Renal cortex interstitium (tissue), 11 donors: ENCODE measurements at regions not wholly inside any gene's neighbourhood (a gene's known extent, or its start where the extent isn't known, plus 50 kb on each side); places are given as distances from the start of the nearest gene placed in this dataset.
"Not testable (repeated sequence)": the region's sequence is repeated elsewhere in the genome, so short reads cannot be mapped to it uniquely, and the experiment has no call there.

Source experiments
- DNase-seq, 11 donors: peaks; one replicate each; pipeline ENCODE4 v3.0.0-alpha.2; 2013; ENCODE audit warnings: low read depth in 9 of 11, low spot score in 4 of 11; ENCODE audit errors: extremely low read depth in 1 of 11

DNA sequence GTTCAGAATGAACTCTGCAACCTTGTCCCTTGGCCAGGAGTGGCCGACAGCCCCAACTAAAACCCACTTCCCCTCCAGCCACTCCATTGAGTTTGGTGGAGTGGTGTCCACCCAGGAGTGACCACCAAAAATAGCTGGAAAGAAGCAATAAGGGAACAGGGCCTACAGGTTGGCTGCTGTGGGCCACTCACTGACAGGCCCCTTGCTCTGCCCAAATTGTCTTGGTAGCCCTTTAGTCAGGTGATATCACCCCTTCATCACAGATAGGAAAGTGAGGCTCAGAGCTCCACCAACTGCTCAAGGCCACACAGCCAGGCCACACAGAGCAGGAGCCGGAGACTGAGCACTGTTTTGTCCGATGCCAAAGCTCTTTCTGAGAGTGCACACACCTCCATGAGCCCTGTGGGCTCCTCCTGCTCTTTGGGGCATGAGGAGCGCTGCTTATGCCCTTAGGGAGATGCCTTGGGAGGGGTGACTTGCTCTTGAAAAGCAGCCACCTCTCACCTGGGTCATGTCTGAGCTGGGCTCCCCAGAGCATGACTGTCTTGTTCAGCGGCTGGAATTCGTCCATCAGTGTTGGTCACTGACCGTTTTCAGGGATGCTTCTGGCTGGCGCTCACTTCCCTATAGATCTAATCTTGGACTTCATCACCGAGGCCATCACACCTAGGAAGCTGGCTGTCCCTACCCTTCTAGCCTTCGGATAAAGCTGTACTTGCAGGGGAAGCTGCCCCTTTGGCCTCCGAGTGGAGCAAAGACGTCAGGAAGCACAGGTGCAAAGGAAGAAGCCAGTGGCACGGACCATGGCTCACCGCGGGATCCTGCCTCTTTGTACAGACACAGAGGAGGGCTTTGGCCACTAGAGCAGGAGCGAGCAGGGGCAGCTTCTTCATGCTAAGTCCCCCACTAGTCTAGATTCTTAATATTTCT is 186.0 kb upstream of the ZNF469 start:
- DNase-seq = no peak

- DNase-seq = no peak
Observed at GRCh38 chr16:88197481-88198456, 185.0 kb upstream of the ZNF469 start.

GRCh38 chr16:88198457-88199295 is 184.1 kb upstream of the ZNF469 start:
- DNase-seq = not testable (repeated sequence)

GRCh38 chr16:88199296-88200153 is 183.2 kb upstream of the ZNF469 start:
- DNase-seq = not testable (repeated sequence)

- not testable (repeated sequence) for DNase-seq
Observed at GRCh38 chr16:88200154-88200895, 182.4 kb upstream of the ZNF469 start.

DNA sequence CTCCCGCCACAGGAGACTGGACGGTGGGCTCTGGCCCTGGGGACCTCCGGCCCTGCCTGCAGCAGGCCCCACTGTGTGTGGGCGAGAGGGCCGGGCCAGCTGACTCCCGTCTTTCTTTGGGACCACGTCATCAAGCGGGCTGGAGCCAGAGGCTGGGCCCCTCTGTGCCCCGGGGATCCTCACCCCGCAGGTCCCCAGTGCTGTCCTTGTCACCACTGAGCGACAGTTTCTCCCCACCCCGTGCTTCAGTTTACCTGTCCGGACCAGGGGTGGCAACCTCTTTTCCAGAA is 181.9 kb upstream of the ZNF469 start:
- no peak for DNase-seq

DNA sequence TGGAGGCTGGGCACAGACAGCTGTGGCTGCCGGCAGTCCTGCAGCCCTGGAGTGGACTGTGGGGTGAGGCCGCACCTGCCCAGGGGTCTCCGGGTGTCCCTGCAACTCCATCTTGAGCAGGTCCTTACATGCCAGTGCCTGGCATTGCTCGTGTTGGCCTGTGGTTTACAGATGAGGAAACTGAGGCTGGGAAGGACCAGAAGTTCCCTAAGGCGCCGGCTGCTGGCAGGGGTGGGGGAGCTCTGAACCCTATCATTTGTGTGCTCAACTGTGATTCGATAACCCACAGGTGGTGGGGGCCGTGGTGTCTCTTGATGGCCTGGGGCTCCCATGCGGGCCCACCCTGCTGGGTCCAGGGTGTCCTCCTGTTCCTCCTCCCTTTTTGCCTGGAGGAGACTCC is 181.1 kb upstream of the ZNF469 start:
- DNase-seq = not testable (repeated sequence)

- no peak for DNase-seq
Observed at GRCh38 chr16:88202207-88202745, 180.5 kb upstream of the ZNF469 start.

DNA sequence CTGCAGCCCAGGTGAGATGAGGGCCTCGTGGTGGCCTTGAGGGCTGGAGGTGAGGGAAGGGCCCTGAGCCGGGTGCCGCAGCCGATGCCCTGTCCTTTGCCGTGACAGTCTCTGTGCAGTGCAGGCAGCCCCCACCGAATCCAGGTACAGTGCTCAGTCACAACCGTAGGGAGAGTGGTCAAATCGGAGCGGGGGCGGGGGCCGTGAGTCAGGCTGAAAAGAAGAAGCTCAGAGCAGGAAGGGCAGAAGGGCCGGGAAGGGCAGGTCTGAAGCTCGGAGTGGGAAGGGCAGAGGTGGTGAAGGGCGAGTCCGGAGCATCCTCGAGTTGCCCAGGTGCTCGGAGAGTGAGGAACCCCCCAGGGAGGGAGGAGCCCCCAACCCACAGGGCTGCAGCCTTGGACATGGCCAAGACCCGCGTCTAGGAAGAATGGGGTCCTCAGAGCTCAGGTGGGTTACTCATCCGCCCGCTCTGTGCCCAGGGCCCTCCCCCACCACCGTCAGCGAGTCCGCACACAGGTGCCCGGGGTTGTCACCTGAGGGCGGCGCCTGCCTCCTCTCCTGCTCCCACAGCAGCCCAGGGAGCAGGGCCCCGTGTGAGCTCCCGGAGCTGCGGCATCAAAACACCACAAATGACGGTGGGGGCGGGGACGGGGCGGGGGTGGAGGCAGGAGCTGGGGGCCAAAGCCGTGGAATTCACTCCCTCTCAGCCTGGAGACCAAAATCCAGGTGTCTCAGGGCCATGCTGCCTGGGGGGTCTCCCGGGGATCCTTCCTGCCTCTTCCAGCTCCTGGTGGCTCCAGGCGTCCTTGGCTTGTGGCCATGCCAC is 179.7 kb upstream of the ZNF469 start:
- not testable (repeated sequence) for DNase-seq

DNA sequence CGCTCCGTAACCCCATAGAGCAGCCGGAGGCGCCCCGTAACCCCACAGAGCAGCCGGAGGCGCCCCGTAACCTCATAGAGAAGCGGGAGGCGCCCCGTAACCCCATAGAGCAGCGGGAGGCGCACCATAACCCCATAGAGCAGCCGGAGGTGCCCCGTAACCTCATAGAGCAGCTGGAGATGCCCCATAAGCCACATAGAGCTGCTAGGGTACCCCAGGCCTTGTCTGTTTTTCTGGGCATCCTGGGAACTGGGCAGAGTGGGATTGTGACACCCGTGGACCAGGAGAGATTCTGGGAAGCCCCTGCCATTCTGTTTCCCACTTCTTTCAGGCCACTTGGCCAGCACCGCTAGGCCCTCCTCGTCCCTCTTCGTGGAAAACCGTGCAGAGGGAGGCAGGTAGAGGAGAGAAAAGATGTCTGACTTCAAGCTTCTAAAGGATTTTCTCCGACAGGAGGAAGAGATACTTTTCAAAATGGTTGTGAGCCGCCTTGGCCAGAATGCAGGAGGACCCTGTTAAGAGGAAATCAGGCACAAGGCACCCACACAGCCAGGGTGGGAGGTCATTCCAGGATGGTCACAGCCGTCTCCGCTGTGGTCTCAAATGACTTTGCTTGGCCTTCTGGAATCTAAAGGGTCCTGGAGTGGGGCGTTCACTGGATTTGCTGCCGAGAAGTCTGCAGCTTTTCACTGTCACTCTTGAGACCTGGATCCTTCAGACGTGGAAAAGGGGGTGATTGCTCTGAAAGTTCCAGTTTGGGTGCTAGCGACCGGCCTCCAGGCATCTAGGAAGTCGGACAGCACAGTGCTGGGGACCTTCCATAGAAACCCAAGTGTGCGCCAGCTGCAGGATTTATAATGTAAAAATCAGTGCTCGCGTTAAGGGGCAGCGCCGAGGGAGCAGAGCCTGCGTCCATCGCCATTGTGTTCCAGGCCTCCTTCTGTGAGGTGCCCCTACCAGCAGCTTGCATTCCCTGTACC is 178.3 kb upstream of the ZNF469 start:
- DNase-seq = not testable (repeated sequence)

DNA sequence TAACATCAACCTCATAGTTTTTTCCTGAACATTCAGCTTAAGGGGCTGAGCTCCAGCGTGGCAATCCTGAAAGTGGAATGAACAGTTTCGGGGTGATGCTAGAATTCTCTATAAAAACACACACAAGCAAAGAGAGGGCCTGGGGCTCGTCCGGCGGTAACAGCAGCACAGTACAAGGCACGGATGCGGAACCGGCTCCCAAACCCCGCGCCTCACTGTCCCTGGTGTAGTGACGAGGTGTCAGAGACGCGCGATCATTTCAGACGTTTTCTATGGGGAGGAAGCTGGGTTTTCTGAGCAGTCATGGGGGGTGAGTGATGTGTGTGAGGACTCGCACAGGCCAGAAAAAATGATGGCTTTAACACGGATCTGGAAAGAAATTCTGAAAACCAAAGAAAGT is 177.3 kb upstream of the ZNF469 start:
- DNase-seq = not testable (repeated sequence)

DNA sequence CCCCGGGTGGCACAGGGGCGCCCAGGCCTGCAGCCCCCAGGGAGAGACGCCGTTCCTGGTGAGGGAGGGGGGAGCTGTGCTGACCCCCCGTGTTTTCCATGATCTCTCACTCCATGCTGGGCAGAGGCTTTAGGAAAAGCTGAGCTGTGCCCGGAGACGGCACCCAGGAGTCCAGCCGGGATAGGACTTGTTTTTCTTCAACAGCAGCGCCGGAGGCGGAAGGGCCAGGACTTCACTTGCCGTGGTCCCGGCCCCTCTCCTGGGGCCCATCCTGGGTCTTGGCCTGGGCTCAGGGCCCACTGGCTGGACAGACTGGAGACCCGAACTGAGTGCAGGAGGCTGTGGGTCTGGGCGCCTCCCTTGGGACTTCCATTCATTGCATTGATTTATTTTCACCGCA is 176.8 kb upstream of the ZNF469 start:
- DNase-seq = not testable (repeated sequence)

DNA sequence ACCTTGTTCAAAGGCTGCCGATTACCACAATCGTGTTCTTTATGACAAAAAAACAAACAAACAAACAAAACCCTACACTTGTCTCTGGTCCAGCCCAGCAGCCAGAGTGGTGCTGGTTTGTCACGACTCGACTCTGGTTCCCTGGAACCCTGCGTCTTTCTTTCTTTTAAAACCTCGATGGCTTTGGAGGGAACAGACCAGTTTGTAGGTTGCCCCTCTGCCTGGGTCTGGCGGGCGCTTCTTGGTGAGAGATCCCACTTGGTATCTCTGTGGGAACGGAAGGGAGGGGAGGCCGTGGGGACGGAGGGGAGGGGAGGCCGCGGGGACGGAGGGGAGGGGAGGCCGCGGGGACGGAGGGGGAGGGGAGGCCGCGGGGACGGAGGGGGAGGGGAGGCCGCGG is 176.2 kb upstream of the ZNF469 start:
- not testable (repeated sequence) for DNase-seq

- no peak for DNase-seq
Observed at GRCh38 chr16:88208112-88208511, 174.6 kb upstream of the ZNF469 start.

DNA sequence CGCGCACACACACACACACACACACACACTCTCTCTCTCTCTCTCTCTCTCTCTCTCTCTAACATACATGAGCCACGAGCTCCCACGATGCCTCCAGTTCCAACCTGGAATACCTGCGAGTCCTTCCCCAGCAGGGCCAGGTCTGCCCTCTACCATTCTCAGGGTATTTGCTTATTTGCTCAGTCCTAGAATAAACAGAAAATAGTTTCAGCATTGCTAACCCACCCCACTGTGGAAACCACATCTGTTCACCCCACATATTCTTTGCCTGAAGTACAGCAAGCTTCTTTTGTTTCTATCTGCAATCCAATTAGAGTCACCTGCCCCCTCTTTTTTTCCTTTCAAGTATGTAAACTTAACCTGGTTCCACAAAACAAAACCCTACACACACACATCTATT is 174.0 kb upstream of the ZNF469 start:
- DNase-seq = not testable (repeated sequence)
